GM19467 (cell line): ENCODE measurements at regions not wholly inside any gene's neighbourhood (a gene's known extent, or its start where the extent isn't known, plus 50 kb on each side); places are given as distances from the start of the nearest gene placed in this dataset.

Experiments used
- ATAC-seq: cut with Tn5 transposase; IDR thresholded peaks from one replicate; pipeline ENCODE4 v1.9.1; 2021; ENCODE audit warnings: mild to moderate bottlenecking, moderate library complexity; ENCODE audit not compliant: unreplicated experiment

- ATAC-seq: no peak
Observed at GRCh38 chr20:58019027-58019849, 209.2 kb downstream of the ANKRD60 start.

- ATAC-seq: no peak
Observed at GRCh38 chr20:58018590-58018989, 209.9 kb downstream of the ANKRD60 start.

- ATAC-seq: no peak
Observed at GRCh38 chr20:58017970-58018530, 210.4 kb downstream of the ANKRD60 start.

- no peak for ATAC-seq
Observed at GRCh38 chr20:58017231-58017969, 211.1 kb downstream of the ANKRD60 start.

- no peak for ATAC-seq
Observed at GRCh38 chr20:58016779-58017178, 211.7 kb downstream of the ANKRD60 start.

GRCh38 chr20:58014628-58015315 lies 213.7 kb downstream of the ANKRD60 start:
- no peak for ATAC-seq

GRCh38 chr20:58012731-58013510 lies 215.5 kb downstream of the ANKRD60 start:
- ATAC-seq: no peak

- no peak for ATAC-seq
Observed at GRCh38 chr20:58011947-58012610, 216.4 kb downstream of the ANKRD60 start.

GRCh38 chr20:58011106-58011946 lies 217.1 kb downstream of the ANKRD60 start:
- ATAC-seq: no peak

- no peak for ATAC-seq
Observed at GRCh38 chr20:58010666-58011065, 217.8 kb downstream of the ANKRD60 start.

- ATAC-seq: no peak
Observed at GRCh38 chr20:58010186-58010585, 218.3 kb downstream of the ANKRD60 start.

GRCh38 chr20:58008866-58009265 lies 219.6 kb downstream of the ANKRD60 start:
- ATAC-seq: no peak

- no peak for ATAC-seq
Observed at GRCh38 chr20:58008413-58008812, 220.0 kb downstream of the ANKRD60 start.

- ATAC-seq: no peak
Observed at GRCh38 chr20:58007947-58008346, 220.5 kb downstream of the ANKRD60 start.

GRCh38 chr20:58006346-58007316 lies 221.8 kb downstream of the ANKRD60 start:
- no peak for ATAC-seq

GRCh38 chr20:58005581-58006345 lies 222.7 kb downstream of the ANKRD60 start:
- ATAC-seq: no peak

- no peak for ATAC-seq
Observed at GRCh38 chr20:58004900-58005299, 223.6 kb downstream of the ANKRD60 start.
